ENCODE measurements at regions not wholly inside any gene's neighbourhood (a gene's known extent, or its start where the extent isn't known, plus 50 kb on each side); places are given as distances from the start of the nearest gene placed in this dataset.

DNA sequence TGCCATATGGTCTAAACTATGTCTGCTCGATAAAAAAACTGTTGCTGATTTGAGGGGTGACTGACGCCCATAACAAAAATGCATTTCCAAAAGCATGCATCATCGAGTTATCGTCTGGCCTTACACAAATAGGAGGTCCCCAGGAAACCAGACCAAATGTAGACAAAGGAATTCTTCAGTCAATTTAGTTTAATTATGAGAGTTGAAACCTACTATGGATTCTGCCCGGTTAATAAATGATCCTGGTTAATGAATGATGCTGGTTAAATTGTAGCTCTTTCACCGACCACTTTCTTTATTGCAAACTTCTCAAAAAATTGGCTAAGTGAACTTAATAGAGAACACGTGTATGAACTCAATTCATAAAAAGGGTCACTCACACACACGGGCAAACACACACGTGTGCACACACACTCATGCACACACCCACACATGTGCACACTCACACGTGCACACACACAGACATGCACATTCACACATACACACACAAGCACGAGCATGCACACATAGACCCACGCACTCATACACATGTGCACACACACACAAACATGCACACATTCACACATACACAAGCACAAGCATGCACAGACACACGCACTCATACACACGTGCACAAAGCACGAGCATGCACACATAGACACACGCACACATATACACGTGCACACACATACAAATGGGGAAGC lies 59.0 kb upstream of the SALL3 start:
- no peak for DNase-seq (ENCODE audit: low read depth in 2 of 2)

DNA sequence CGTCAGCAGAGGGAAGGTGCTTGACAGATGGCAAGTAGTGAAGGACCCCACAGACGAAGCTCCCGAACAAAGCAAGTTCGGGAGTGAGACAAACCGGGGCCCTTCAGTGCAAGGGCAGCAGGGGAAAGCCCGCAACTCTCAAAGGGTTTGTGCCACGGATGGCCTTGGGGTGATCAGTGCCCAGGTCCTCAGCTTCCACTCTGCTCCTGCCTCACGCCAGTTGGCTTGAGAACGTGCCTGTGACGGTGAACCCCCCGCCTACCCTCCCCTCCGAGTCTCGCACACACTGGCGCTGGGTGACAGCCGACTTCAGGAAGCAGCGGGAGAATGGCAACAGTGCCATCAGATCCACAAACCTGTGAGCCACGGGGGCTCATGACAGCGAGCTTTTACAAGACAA lies 56.8 kb upstream of the SALL3 start:
- DNase-seq (ENCODE audit: low read depth in 2 of 2): no peak

DNA sequence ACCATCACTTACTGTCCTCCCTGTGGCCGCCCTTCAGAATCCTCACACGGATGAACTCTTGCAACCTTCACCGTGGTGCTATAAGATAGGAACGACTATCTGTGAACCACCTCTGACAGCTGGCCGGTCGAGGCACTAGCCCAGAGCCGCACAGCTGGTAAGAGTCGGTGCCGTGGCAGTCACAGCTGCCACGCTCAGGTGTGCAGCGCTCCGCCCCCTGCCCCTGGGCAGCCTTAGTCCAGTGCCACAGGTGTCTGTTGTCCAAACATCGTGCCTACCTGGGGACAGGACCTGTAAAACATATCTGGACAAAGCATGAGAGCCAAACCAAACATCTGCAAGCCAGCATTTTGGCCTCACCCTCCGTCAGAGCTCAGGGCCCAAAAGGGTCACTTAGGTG lies 55.3 kb upstream of the SALL3 start:
- no peak for DNase-seq (ENCODE audit: low read depth in 2 of 2)

DNA sequence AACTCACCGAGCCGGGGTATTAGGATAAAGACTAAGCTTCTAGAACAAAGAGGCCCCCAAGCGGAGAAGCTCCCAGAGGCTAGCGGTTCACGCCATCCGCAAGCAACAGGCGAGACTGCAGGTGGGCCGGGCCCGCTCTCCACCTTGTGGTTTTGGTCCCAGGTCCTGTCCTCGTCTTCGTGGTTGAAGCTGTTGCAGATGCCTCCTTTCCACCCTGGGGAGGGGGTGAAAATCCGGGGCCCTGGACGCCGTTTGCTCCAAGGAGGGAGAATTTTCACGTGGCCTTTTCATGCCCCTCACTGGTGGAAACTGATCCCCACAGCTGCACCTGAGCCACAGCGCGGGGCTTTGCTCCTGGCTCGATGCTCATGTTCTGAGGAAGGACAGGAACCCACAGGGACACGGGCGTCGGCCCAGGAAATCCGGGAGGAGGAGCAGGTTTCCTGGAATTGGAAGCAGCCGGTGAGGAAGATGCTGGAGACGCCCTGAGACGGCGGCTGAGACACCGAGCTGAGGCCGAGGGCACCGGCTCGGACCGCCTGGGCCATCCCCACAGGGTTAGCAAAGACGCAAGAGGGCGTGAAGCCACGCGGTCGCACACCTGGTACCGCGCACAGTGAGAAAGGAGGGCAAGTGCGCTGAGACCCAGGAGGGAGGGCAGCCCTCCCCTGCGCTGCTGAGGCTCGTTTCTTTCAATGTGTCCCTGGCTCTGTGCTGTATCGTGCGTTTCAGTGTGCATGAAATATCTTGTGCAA lies 54.7 kb upstream of the SALL3 start:
- no peak for DNase-seq (ENCODE audit: low read depth in 2 of 2)

DNA sequence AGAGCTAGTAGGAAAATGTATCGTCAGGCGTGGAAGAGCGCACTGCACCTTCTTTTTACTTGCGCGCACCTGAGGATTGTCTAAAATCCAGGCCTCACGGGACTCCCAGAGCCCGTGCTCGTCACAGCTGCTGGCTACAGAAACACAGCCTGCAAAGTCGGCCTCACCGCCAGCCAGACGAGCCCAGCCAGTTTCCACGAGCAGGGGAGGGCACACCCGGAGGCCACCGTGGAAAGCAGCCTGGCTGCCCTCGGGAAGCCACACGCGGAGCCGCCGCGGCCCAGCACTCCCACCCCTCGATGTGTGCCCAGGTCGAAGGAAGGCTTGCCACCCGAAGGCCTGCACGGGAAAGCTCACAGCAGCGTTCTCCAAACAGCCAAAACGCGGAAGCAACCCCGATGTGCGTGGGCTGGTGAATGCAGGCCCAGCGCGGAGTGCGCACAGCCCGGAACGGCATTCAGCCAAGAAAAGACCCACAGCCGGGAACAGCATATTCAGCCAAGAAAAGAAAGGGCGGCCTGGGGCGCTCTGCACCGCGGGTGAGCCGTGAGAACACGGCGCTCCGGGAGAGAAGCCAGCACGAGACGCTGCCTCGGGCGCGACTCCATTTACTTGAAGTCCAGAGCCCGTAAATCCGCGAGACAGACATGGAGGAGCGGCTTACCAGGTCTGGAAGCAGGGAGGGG lies 53.9 kb upstream of the SALL3 start:
- no peak for DNase-seq (ENCODE audit: low read depth in 2 of 2)

DNA sequence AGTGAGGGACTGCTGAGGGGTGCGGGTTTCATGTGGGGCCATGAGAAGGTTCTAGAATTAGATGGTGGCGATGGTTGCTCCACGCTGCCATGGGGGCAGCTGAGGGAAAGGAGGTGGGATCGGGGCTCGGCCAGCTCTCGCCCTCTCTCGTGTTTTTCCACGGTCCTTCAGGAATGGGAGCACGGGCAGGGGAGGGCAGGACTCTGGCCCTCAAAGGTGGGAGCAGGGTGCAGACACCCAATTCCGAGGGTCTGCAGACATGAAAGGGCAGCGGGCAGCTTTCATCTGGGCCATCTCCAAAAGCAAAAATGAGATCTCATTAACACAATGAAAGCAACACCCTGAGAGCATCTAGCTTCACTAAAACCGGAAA lies 53.4 kb upstream of the SALL3 start:
- DNase-seq (ENCODE audit: low read depth in 2 of 2): no peak

DNA sequence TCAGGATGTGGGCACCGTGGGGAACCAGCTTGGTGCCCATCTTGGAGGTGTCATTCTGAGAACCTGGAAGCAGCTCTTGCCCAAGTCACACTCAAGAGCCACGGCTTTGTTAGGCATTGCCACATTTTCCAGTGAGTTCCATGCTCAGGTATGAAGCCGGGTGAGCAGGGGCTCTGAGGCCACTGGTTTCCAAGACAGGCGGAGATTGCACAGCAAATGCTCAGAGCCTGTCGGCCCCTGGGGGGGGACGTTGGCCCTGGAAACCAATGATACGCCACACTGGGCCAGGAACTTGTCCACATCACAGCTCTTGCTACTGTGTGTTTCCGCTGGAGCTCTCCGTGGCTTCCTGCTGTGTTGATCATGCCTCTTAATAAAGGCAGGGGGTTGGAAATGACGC lies 52.5 kb upstream of the SALL3 start:
- no peak for DNase-seq (ENCODE audit: low read depth in 2 of 2)

DNA sequence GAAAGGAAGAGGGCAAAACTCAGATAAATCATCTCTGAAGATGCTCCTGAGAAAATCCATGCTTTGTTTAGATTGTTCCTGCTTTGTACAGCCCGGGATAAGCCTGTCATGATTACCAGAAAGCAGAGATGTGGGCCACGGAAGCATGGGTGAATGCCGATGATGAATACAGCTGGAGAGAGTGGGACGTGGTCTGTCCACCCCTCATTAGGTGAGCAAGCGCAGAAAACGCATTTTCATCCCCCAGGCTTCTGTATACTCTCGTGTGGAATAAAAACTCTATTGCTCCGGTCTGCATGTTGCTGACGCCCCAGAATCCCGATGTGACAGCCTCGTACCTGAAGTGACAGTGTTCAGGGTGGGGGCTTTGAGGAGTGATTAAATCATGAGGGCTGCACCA lies 52.0 kb upstream of the SALL3 start:
- DNase-seq (ENCODE audit: low read depth in 2 of 2): no peak

DNA sequence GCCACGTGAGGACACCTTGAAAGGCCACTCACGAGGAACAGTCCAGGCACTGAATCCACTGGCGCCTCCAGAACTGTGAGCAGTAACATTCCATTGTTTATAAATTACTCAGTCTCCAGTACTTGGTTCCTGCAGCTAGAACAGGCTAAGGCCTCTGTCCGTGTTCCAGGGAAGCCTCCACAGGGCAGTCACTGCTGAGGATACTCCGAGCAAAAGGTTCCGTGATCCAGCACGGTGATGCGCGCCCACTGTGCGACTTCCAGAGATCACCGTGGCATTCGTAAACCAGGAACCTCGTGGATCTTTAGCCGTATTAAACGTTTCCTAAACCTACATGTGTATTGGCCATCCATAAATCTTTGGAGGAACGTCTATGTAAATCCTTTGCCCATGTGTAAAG lies 51.5 kb upstream of the SALL3 start:
- DNase-seq (ENCODE audit: low read depth in 2 of 2): no peak

DNA sequence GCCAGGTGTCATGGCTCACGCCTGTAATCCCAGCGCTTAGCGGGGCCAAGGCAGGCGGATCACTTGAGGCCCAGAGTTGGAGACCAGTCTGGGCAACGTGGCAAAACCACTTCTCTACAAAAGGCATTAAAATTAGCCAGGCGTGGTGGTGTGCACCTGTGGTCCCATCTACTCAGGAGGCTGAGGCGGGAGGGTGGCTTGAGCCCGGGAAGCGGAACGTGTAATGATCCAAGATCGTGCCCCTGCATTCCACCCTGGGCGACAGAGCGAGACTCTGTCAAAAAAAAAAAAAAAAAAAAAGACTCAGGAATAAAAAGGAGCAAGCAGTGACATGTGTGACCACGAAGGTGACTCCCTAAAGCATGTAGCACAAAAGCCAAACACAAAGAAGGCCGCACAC lies 50.1 kb upstream of the SALL3 start:
- DNase-seq (ENCODE audit: low read depth in 2 of 2): no peak

Data from stimulated activated CD8-positive, alpha-beta memory T cell treated with anti-CD3 and anti-CD28 coated beads, Interleukin-7, amount 100 ng/mL, for 4 hours (primary cell).